ELR (cell line): ENCODE measurements at regions not wholly inside any gene's neighbourhood (a gene's known extent, or its start where the extent isn't known, plus 50 kb on each side); places are given as distances from the start of the nearest gene placed in this dataset.

Experiments used
- DNase-seq: peaks from one replicate; pipeline ENCODE4 v3.0.0-alpha.2; 2015; ENCODE audit warnings: low read depth

GRCh38 chr3:22476976-22477375 lies 726.0 kb upstream of the ZNF385D start:
- no peak for DNase-seq

- DNase-seq: no peak
Measured at GRCh38 chr3:22485954-22486353, 717.2 kb upstream of the UBE2E2 start.

- no peak for DNase-seq
Measured at GRCh38 chr3:22490747-22491146, 712.4 kb upstream of the UBE2E2 start.

GRCh38 chr3:22491344-22491743 lies 711.8 kb upstream of the UBE2E2 start:
- DNase-seq: no peak

GRCh38 chr3:22492342-22492741 lies 710.8 kb upstream of the UBE2E2 start:
- DNase-seq: no peak

GRCh38 chr3:22495241-22495640 lies 707.9 kb upstream of the UBE2E2 start:
- no peak for DNase-seq

- DNase-seq: no peak
Measured at GRCh38 chr3:22495791-22496190, 707.3 kb upstream of the UBE2E2 start.

GRCh38 chr3:22496641-22497040 lies 706.5 kb upstream of the UBE2E2 start:
- no peak for DNase-seq

- DNase-seq: no peak
Measured at GRCh38 chr3:22506871-22507270, 696.3 kb upstream of the UBE2E2 start.

- no peak for DNase-seq
Measured at GRCh38 chr3:22507709-22508108, 695.4 kb upstream of the UBE2E2 start.

GRCh38 chr3:22523925-22524324 lies 679.2 kb upstream of the UBE2E2 start:
- DNase-seq: no peak

- no peak for DNase-seq
Measured at GRCh38 chr3:22526266-22526837, 676.8 kb upstream of the UBE2E2 start.

GRCh38 chr3:22536541-22536940 lies 666.6 kb upstream of the UBE2E2 start:
- no peak for DNase-seq

- no peak for DNase-seq
Measured at GRCh38 chr3:22537560-22537959, 665.6 kb upstream of the UBE2E2 start.

GRCh38 chr3:22542311-22542710 lies 660.8 kb upstream of the UBE2E2 start:
- DNase-seq: peak; percentile 2

GRCh38 chr3:22555753-22556435 lies 647.2 kb upstream of the UBE2E2 start:
- no peak for DNase-seq

- DNase-seq: no peak
Measured at GRCh38 chr3:22565393-22565792, 637.7 kb upstream of the UBE2E2 start.

- DNase-seq: no peak
Measured at GRCh38 chr3:22568285-22568684, 634.8 kb upstream of the UBE2E2 start.

- no peak for DNase-seq
Measured at GRCh38 chr3:22569570-22569969, 633.6 kb upstream of the UBE2E2 start.

GRCh38 chr3:22581007-22581406 lies 622.1 kb upstream of the UBE2E2 start:
- no peak for DNase-seq

GRCh38 chr3:22582266-22582665 lies 620.9 kb upstream of the UBE2E2 start:
- DNase-seq: no peak

- DNase-seq: peak; percentile 40
Measured at GRCh38 chr3:22585504-22585903, 617.6 kb upstream of the UBE2E2 start.

GRCh38 chr3:22585911-22586310 lies 617.2 kb upstream of the UBE2E2 start:
- no peak for DNase-seq

GRCh38 chr3:22587446-22587845 lies 615.7 kb upstream of the UBE2E2 start:
- DNase-seq: no peak
